ENCODE measurements at regions not wholly inside any gene's neighbourhood (a gene's known extent, or its start where the extent isn't known, plus 50 kb on each side); places are given as distances from the start of the nearest gene placed in this dataset.

GRCh38 chr10:88181902-88182600, 318.6 kb downstream of the PTEN start:
- no peak for DNase-seq
- Histone ChIP-seq H3K4me1 (ENCODE audit: control insufficient read depth in 2 of 2, insufficient read depth in 2 of 2, low read length in 2 of 2) (no peaks in the 10 kb centered on the region), H3K4me3 (ENCODE audit: control extremely low read depth in 1 of 5, extremely low read depth in 1 of 5, insufficient read depth in 1 of 5, low read depth in 2 of 5, low read length in 4 of 5) (no peak overlapping the region), H4K20me1 (ENCODE audit: control insufficient read depth, insufficient read depth, low read length, poor library complexity, severe bottlenecking) (no peaks in the 10 kb centered on the region), H3K9ac (ENCODE audit: low read length) (no peak overlapping the region), H3K36me3 (replicated peaks in 1 of 2; ENCODE audit: control extremely low read depth in 1 of 2, control insufficient read depth in 1 of 2, extremely low read depth in 1 of 2, insufficient read depth in 2 of 2, low read length in 1 of 2) (no peaks in the 10 kb centered on the region), H3K79me2 (ENCODE audit: control insufficient read depth, insufficient read depth, low read length) (no peaks in the 10 kb centered on the region), H3K27ac (ENCODE audit: low read length in 2 of 2) (no peak overlapping the region), H3K4me2 (replicated peaks; ENCODE audit: low read depth, low read length, poor library complexity, severe bottlenecking) (no peak overlapping the region), H3K9me3 (ENCODE audit: control extremely low read depth in 1 of 3, control insufficient read depth in 2 of 3, insufficient read depth in 1 of 3, low read length in 2 of 3) (peaks cover 0 to 7% (median 6%) of the 10 kb centered on the region in 3 donors), H3K27me3 (replicated peaks in 1 of 4; ENCODE audit: control extremely low read depth in 1 of 4, control insufficient read depth in 3 of 4, insufficient read depth in 4 of 4, low read length in 3 of 4) (no peaks in the 10 kb centered on the region), H2AFZ (ENCODE audit: insufficient read depth, low read depth, low read length, poor library complexity, severe bottlenecking) (no peak overlapping the region)
- CTCF ChIA-PET = interaction anchor here (1.2 kb wide), 2 partner anchors 11 to 311 kb away, joined by 3 to 4 read pairs; no protein-coding TSS in a partner anchor
- POLR2A ChIA-PET = no interaction called here
- H3K4me1 Mint-ChIP-seq = no peaks in the 10 kb centered on the region
- TF ChIP-seq CTCF (IDR thresholded peaks at IDR 0.05) = no peak
- TF ChIP-seq EZH2 (IDR thresholded peaks at IDR 0.05; ENCODE audit: borderline replicate concordance, insufficient read depth, low read depth, low read length, poor library complexity, severe bottlenecking) = no peak
- H3K4me3 Mint-ChIP-seq = no peak overlapping the region
- no peak for ATAC-seq (ENCODE audit: low read depth)
- H3K9me3 Mint-ChIP-seq (ENCODE audit: insufficient read depth) = peaks cover 7% of the 10 kb centered on the region
- H3K27me3 Mint-ChIP-seq = no peaks in the 10 kb centered on the region
- H3K27ac Mint-ChIP-seq = no peak overlapping the region
- intact Hi-C loops (cut with micrococcal nuclease) = no loop called here
- no CpG with 5 or more reads among the region's 3 CpGs for WGBS (ENCODE audit: insufficient coverage)

- no peaks in the 10 kb centered on the region for H3K79me2 ChIP-seq (ENCODE audit: control insufficient read depth, insufficient read depth, low read length)
- TF ChIP-seq CTCF (IDR thresholded peaks at IDR 0.05) (no peak), EZH2 (IDR thresholded peaks at IDR 0.05; ENCODE audit: borderline replicate concordance, insufficient read depth, low read depth, low read length, poor library complexity, severe bottlenecking) (no peak)
- H3K9ac ChIP-seq (ENCODE audit: low read length) = no peak overlapping the region
- CTCF ChIA-PET = interaction anchor here (1.2 kb wide), 2 partner anchors 11 to 312 kb away, joined by 3 to 4 read pairs; no protein-coding TSS in a partner anchor
- intact Hi-C loops (cut with micrococcal nuclease) = no loop called here
- Mint-ChIP-seq H3K27ac (no peak overlapping the region), H3K4me1 (no peaks in the 10 kb centered on the region), H3K9me3 (ENCODE audit: insufficient read depth) (peaks cover 2% of the 10 kb centered on the region), H3K4me3 (no peak overlapping the region), H3K27me3 (no peaks in the 10 kb centered on the region)
- H3K4me3 ChIP-seq (ENCODE audit: control extremely low read depth in 1 of 5, extremely low read depth in 1 of 5, insufficient read depth in 1 of 5, low read depth in 2 of 5, low read length in 4 of 5) = no peak overlapping the region
- H3K36me3 ChIP-seq (replicated peaks in 1 of 2; ENCODE audit: control extremely low read depth in 1 of 2, control insufficient read depth in 1 of 2, extremely low read depth in 1 of 2, insufficient read depth in 2 of 2, low read length in 1 of 2) = no peaks in the 10 kb centered on the region
- no peak for ATAC-seq (ENCODE audit: low read depth)
- DNase-seq = no peak
- H4K20me1 ChIP-seq (ENCODE audit: control insufficient read depth, insufficient read depth, low read length, poor library complexity, severe bottlenecking) = no peaks in the 10 kb centered on the region
- peaks cover 0 to 7% (median 3%) of the 10 kb centered on the region in 3 donors for H3K9me3 ChIP-seq (ENCODE audit: control extremely low read depth in 1 of 3, control insufficient read depth in 2 of 3, insufficient read depth in 1 of 3, low read length in 2 of 3)
- no peak overlapping the region for H3K27ac ChIP-seq (ENCODE audit: low read length in 2 of 2)
- H3K27me3 ChIP-seq (replicated peaks in 1 of 4; ENCODE audit: control extremely low read depth in 1 of 4, control insufficient read depth in 3 of 4, insufficient read depth in 4 of 4, low read length in 3 of 4) = no peaks in the 10 kb centered on the region
- no peak overlapping the region for H3K4me2 ChIP-seq (replicated peaks; ENCODE audit: low read depth, low read length, poor library complexity, severe bottlenecking)
- H3K4me1 ChIP-seq (ENCODE audit: control insufficient read depth in 2 of 2, insufficient read depth in 2 of 2, low read length in 2 of 2) = no peaks in the 10 kb centered on the region
- no peak overlapping the region for H2AFZ ChIP-seq (ENCODE audit: insufficient read depth, low read depth, low read length, poor library complexity, severe bottlenecking)
- POLR2A ChIA-PET = no interaction called here
Observed at GRCh38 chr10:88182601-88182930, 319.1 kb downstream of the PTEN start.

Data from B cell (primary cell).